NCI-H2196 (cell line): ENCODE measurements at regions not wholly inside any gene's neighbourhood (a gene's known extent, or its start where the extent isn't known, plus 50 kb on each side); places are given as distances from the start of the nearest gene placed in this dataset.
"Not testable (repeated sequence)": the region's sequence is repeated elsewhere in the genome, so short reads cannot be mapped to it uniquely, and the experiment has no call there.

Experiments used
- DNase-seq: peaks from one replicate; lab custom pipeline; 2025; ENCODE audit not compliant: unreplicated experiment; lab: John Stamatoyannopoulos, UW

GRCh38 chr10:84626397-84627087 lies 298.2 kb downstream of the CCSER2 start:
- DNase-seq: no peak

GRCh38 chr10:84632866-84633265 lies 304.5 kb downstream of the CCSER2 start:
- DNase-seq: no peak

GRCh38 chr10:84634636-84635035 lies 306.2 kb downstream of the CCSER2 start:
- no peak for DNase-seq

GRCh38 chr10:84650628-84651027 lies 322.2 kb downstream of the CCSER2 start:
- DNase-seq: not testable (repeated sequence)

GRCh38 chr10:84654671-84655070 lies 326.3 kb downstream of the CCSER2 start:
- DNase-seq: no peak

- DNase-seq: no peak
Measured at GRCh38 chr10:84659027-84659426, 330.6 kb downstream of the CCSER2 start.

GRCh38 chr10:84659497-84660439 lies 331.4 kb downstream of the CCSER2 start:
- no peak for DNase-seq

- no peak for DNase-seq
Measured at GRCh38 chr10:84660450-84661159, 332.2 kb downstream of the CCSER2 start.

- no peak for DNase-seq
Measured at GRCh38 chr10:84665211-84665610, 336.8 kb downstream of the CCSER2 start.

GRCh38 chr10:84665883-84666463 lies 337.6 kb downstream of the CCSER2 start:
- peak; percentile 0 for DNase-seq

- DNase-seq: no peak
Measured at GRCh38 chr10:84668186-84668763, 339.9 kb downstream of the CCSER2 start.

GRCh38 chr10:84675060-84675459 lies 346.7 kb downstream of the CCSER2 start:
- DNase-seq: no peak

- DNase-seq: no peak
Measured at GRCh38 chr10:84676536-84676935, 348.1 kb downstream of the CCSER2 start.

- no peak for DNase-seq
Measured at GRCh38 chr10:84681781-84682180, 353.4 kb downstream of the CCSER2 start.

- DNase-seq: no peak
Measured at GRCh38 chr10:84683550-84683949, 355.2 kb downstream of the CCSER2 start.

GRCh38 chr10:84683980-84684740 lies 355.8 kb downstream of the CCSER2 start:
- DNase-seq: no peak

- DNase-seq: no peak
Measured at GRCh38 chr10:84685047-84685660, 356.8 kb downstream of the CCSER2 start.

GRCh38 chr10:84693006-84693405 lies 364.6 kb downstream of the CCSER2 start:
- DNase-seq: no peak

GRCh38 chr10:84695902-84696301 lies 367.5 kb downstream of the CCSER2 start:
- no peak for DNase-seq

- no peak for DNase-seq
Measured at GRCh38 chr10:84696610-84697009, 368.2 kb downstream of the CCSER2 start.
